ENCODE measurements at regions not wholly inside any gene's neighbourhood (a gene's known extent, or its start where the extent isn't known, plus 50 kb on each side); places are given as distances from the start of the nearest gene placed in this dataset.

DNA sequence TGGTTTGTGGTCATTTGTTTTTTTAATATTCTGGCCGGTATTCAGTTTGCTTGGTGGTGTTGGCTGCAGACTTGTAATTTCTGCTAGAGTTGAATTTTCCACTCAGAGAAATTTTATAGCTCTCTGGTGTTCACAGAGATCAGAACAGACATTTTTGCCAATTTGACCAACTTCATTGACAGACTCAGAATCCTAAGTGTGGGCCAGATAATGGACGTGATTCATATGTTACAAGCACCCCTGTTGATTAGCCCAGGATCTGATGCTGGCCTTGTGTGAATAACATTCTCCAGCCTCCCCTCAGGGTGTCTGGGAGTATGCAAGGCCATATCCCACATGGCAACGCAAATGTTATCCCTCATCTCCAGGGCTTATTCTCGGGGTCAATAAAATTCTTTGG is 283.8 kb downstream of the C7orf25 start:
- TF ChIP-seq, protein P1, sequence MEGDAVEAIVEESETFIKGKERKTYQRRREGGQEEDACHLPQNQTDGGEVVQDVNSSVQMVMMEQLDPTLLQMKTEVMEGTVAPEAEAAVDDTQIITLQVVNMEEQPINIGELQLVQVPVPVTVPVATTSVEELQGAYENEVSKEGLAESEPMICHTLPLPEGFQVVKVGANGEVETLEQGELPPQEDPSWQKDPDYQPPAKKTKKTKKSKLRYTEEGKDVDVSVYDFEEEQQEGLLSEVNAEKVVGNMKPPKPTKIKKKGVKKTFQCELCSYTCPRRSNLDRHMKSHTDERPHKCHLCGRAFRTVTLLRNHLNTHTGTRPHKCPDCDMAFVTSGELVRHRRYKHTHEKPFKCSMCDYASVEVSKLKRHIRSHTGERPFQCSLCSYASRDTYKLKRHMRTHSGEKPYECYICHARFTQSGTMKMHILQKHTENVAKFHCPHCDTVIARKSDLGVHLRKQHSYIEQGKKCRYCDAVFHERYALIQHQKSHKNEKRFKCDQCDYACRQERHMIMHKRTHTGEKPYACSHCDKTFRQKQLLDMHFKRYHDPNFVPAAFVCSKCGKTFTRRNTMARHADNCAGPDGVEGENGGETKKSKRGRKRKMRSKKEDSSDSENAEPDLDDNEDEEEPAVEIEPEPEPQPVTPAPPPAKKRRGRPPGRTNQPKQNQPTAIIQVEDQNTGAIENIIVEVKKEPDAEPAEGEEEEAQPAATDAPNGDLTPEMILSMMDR (IDR thresholded peaks at IDR 0.05; ENCODE audit: insufficient read depth, low read length, poor library complexity, severe bottlenecking) = no peak
- Histone ChIP-seq H3K36me3 (ENCODE audit: control insufficient read depth, insufficient read depth, low read length) (no peaks in the 10 kb centered on the region), H3K27me3 (replicated peaks; ENCODE audit: control insufficient read depth, insufficient read depth, low read length) (no peaks in the 10 kb centered on the region), H3K4me3 (replicated peaks; ENCODE audit: low read depth, low read length) (no peak overlapping the region)
- DNase-seq (ENCODE audit: extremely low read depth, insufficient read length) = no peak

DNA sequence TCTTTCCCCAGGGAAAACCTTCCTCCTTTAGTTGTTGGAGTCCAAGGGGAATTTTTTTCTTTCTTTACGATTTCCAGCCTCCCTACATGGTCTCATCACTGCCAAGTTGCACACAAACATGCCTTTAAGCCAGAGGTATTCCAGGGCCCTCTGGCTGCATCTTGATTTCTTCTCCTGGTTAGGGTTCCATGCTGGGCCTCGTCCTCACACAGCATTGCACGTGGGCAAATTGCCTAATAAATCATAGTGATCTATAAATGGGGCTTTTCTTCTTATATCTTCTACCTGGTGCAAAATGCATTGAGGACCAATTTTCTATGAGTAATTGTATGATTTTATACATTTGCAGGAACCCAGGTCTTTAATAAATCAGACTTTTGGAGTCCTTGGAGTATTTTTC is 284.2 kb downstream of the C7orf25 start:
- no peaks in the 10 kb centered on the region for H3K36me3 ChIP-seq (ENCODE audit: control insufficient read depth, insufficient read depth, low read length)
- no peak overlapping the region for H3K4me3 ChIP-seq (replicated peaks; ENCODE audit: low read depth, low read length)
- TF ChIP-seq, protein P1 (IDR thresholded peaks at IDR 0.05; ENCODE audit: insufficient read depth, low read length, poor library complexity, severe bottlenecking) = no peak
- H3K27me3 ChIP-seq (replicated peaks; ENCODE audit: control insufficient read depth, insufficient read depth, low read length) = no peaks in the 10 kb centered on the region
- DNase-seq (ENCODE audit: extremely low read depth, insufficient read length) = no peak

DNA sequence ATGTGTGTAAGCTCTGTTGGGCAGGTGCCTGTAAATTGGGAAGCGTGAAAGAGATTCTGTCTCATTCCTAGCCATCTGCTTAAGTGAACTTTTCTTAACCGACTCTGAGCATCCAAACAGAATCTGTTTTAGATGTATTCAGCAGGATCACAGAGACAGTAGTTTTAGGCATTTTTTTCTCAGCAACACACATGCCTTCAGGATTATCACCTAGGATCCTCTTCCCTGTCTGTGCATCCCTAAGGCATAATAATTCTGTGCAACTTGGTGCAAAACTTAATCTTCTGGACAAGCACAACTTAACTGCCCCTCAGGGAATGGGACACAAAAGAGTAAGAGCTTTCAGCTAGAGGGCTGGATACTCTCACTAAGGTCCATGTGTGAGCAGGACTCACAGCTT is 284.8 kb downstream of the C7orf25 start:
- DNase-seq (ENCODE audit: extremely low read depth, insufficient read length) = no peak
- Histone ChIP-seq H3K27me3 (replicated peaks; ENCODE audit: control insufficient read depth, insufficient read depth, low read length) (no peaks in the 10 kb centered on the region), H3K36me3 (ENCODE audit: control insufficient read depth, insufficient read depth, low read length) (no peaks in the 10 kb centered on the region), H3K4me3 (replicated peaks; ENCODE audit: low read depth, low read length) (no peak overlapping the region)
- TF ChIP-seq, protein P1 (IDR thresholded peaks at IDR 0.05; ENCODE audit: insufficient read depth, low read length, poor library complexity, severe bottlenecking) = no peak

DNA sequence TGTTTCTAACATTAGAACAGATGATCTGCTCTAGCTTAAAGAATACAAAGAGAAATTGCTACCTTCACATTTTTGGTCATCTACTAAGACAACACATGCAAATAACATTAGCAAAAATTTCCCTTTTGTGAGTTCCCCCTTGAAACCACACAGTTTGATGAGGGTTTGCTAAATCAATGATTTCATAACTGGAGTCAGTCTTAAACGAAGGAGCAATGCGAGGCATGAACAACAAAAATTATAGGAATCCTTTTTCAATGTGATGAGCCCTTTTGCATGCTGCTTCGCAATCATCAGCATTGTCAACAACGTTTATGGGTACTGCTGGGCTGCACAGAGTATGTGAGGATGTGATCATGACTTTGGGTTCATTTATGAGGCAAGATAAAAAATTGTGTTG is 286.4 kb downstream of the C7orf25 start:
- Histone ChIP-seq H3K36me3 (ENCODE audit: control insufficient read depth, insufficient read depth, low read length) (no peaks in the 10 kb centered on the region), H3K4me3 (replicated peaks; ENCODE audit: low read depth, low read length) (no peak overlapping the region), H3K27me3 (replicated peaks; ENCODE audit: control insufficient read depth, insufficient read depth, low read length) (no peaks in the 10 kb centered on the region)
- TF ChIP-seq, protein P1 (IDR thresholded peaks at IDR 0.05; ENCODE audit: insufficient read depth, low read length, poor library complexity, severe bottlenecking) = no peak
- no peak for DNase-seq (ENCODE audit: extremely low read depth, insufficient read length)

DNA sequence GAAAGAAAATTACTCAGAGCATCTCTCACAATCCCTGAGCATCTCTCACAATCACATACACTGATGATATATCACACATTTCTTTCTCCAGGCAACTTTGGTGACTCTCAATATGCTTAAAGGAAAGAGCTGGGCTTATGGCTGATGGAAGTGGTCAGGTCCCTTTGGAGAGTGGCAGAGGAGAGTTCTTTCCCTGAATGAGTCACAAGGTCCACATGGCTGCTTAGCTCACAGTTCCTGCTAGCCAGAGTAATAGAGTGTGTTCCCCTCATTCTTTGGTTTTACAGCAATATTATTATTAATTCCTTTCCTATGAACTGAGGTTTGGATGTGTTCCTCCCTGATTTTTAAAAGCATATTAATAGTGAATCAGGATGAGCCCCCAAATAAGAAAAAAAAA is 287.4 kb downstream of the C7orf25 start:
- no peak overlapping the region for H3K4me3 ChIP-seq (replicated peaks; ENCODE audit: low read depth, low read length)
- TF ChIP-seq, protein P1 (IDR thresholded peaks at IDR 0.05; ENCODE audit: insufficient read depth, low read length, poor library complexity, severe bottlenecking) = no peak

DNA sequence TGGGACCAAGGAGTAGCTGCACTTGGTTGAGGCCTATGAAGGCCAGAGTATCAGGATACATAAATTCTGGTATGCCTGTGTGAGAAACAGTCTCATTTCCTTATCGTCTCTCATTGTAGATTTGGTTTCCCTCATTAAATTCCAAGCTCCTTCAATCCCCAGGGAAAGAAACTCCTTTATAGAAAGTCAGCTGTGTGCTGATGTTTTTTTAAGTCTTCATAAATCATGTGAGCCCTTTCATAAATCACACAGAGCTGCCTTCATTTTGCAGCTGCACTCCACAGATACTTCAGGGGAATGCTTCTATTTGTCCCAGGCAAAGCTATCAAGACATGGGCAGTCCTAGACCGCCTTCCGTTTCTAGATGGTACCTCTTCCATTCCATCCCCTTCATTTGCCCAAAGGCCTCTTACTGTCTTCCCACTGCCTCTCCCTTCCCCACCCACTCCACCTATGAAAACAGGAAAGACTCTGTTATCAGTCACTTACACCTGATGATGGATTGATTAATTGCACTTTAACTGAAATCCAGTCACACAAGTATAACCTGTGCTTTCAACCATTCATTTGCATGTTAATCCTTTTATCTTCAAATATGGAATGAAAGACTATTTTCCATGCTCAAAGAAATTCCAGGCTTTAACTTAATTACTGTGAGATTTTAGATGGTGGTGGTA is 290.2 kb downstream of the C7orf25 start:
- no peaks in the 10 kb centered on the region for H3K27me3 ChIP-seq (replicated peaks; ENCODE audit: control insufficient read depth, insufficient read depth, low read length)
- TF ChIP-seq, protein P1 (IDR thresholded peaks at IDR 0.05; ENCODE audit: insufficient read depth, low read length, poor library complexity, severe bottlenecking) = no peak
- H3K4me3 ChIP-seq (replicated peaks; ENCODE audit: low read depth, low read length) = no peak overlapping the region
- DNase-seq (ENCODE audit: extremely low read depth, insufficient read length) = no peak
- no peaks in the 10 kb centered on the region for H3K36me3 ChIP-seq (ENCODE audit: control insufficient read depth, insufficient read depth, low read length)

More for the DNA sequence above, 287.4 kb downstream of the C7orf25 start:
- DNase-seq (ENCODE audit: extremely low read depth, insufficient read length) = no peak
- H3K27me3 ChIP-seq (replicated peaks; ENCODE audit: control insufficient read depth, insufficient read depth, low read length) = no peaks in the 10 kb centered on the region
- H3K36me3 ChIP-seq (ENCODE audit: control insufficient read depth, insufficient read depth, low read length) = no peaks in the 10 kb centered on the region
